HEK293 (cell line): ENCODE measurements at regions not wholly inside any gene's neighbourhood (a gene's known extent, or its start where the extent isn't known, plus 50 kb on each side); places are given as distances from the start of the nearest gene placed in this dataset.
"Not testable (repeated sequence)": the region's sequence is repeated elsewhere in the genome, so short reads cannot be mapped to it uniquely, and the experiment has no call there.

Experiments used
- TCF7L2 ChIP-seq: IDR thresholded peaks from 2 replicates; pipeline ENCODE4 v1.6.1; 2011; ENCODE audit warnings: low read depth, mild to moderate bottlenecking, inconsistent platforms, low read length, moderate library complexity, borderline replicate concordance
- ZNF211 ChIP-seq: fragments of 450-650 bp; formaldehyde crosslinking; IDR thresholded peaks from 2 replicates; pipeline ENCODE4 v1.5.1; 2016; ENCODE audit warnings: low read depth, missing biosample characterization, missing genetic modification characterization
- ZNF837 ChIP-seq: fragments of 450-650 bp; formaldehyde crosslinking; IDR thresholded peaks from 2 replicates; pipeline ENCODE4 v1.5.1; 2016; ENCODE audit warnings: missing biosample characterization, missing genetic modification characterization
- TF ChIP-seq, protein P1 (sequence below): sonication (generic); formaldehyde crosslinking; IDR thresholded peaks from 2 replicates; pipeline ENCODE4 v1.8.1; 2022; ENCODE audit warnings: mild to moderate bottlenecking, moderate library complexity, missing genetic modification reagents
- TF ChIP-seq, protein P2 (sequence below): fragments of 450-650 bp; formaldehyde crosslinking; IDR thresholded peaks from 2 replicates; pipeline ENCODE4 v1.5.1; 2017; ENCODE audit warnings: missing biosample characterization, mild to moderate bottlenecking, missing genetic modification characterization, moderate library complexity

DNA sequence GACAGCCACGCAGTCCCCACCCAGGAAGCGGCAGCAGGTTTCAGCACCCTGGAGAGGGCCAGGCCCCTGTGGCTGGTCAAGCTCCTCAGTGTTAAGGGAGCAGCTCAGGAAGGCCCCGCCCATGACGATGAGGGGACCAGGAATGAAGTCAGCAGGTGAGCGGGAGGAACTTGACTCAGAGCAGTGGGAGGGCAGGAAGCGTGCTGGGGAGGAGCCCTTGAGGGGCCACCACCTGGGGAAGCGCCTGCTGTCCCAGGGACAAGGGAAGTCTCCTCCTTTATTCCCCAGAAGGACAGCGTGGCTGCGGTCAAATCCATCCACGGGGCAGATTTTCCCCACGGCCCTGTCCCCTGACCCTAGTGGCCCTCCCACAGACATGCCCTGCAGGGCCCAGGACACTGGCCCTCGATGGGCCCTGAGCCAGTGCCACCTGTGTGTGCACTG is 357.6 kb downstream of the ADGRD1 start:
- TF ChIP-seq, protein P1, sequence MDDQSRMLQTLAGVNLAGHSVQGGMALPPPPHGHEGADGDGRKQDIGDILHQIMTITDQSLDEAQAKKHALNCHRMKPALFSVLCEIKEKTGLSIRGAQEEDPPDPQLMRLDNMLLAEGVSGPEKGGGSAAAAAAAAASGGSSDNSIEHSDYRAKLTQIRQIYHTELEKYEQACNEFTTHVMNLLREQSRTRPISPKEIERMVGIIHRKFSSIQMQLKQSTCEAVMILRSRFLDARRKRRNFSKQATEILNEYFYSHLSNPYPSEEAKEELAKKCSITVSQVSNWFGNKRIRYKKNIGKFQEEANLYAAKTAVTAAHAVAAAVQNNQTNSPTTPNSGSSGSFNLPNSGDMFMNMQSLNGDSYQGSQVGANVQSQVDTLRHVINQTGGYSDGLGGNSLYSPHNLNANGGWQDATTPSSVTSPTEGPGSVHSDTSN (CRISPR knock-in tag), result not testable (repeated sequence)
- TF ChIP-seq, protein P2, sequence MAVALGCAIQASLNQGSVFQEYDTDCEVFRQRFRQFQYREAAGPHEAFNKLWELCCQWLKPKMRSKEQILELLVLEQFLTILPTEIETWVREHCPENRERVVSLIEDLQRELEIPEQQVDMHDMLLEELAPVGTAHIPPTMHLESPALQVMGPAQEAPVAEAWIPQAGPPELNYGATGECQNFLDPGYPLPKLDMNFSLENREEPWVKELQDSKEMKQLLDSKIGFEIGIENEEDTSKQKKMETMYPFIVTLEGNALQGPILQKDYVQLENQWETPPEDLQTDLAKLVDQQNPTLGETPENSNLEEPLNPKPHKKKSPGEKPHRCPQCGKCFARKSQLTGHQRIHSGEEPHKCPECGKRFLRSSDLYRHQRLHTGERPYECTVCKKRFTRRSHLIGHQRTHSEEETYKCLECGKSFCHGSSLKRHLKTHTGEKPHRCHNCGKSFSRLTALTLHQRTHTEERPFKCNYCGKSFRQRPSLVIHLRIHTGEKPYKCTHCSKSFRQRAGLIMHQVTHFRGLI (tag by site-specific recombination), result not testable (repeated sequence)
- not testable (repeated sequence) for TF ChIP-seq TCF7L2; ZNF211 (tag by site-specific recombination); ZNF837 (tag by site-specific recombination)
